Activated CD4-positive, alpha-beta T cell treated with anti-CD3 and anti-CD28 coated beads, Interleukin-2, amount 10 ng/mL, durations not matched to agents 7 days and 5 days (primary cell): ENCODE measurements at regions not wholly inside any gene's neighbourhood (a gene's known extent, or its start where the extent isn't known, plus 50 kb on each side); places are given as distances from the start of the nearest gene placed in this dataset.

ENCODE experiments used
- CTCF ChIA-PET: fragments of 350-600 bp; sonication (Branson Sonifier 250); formaldehyde crosslinking; loops from one replicate; lab custom pipeline; 2021; ENCODE audit warnings: antibody characterized with exemption; lab: Charles Lee
- POLR2A ChIA-PET: fragments of 350-600 bp; sonication (Branson Sonifier 250); formaldehyde crosslinking; loops from one replicate; lab custom pipeline; 2021; ENCODE audit warnings: antibody characterized with exemption; lab: Charles Lee
- DNase-seq: peaks from one replicate; pipeline ENCODE4 v3.0.0-alpha.2; 2020
- H3K27ac Mint-ChIP-seq: one replicate; pipeline ENCODE4 v1.8.0; 2021; ENCODE audit warnings: mild to moderate bottlenecking, moderate library complexity, mixed read lengths
- H3K27me3 Mint-ChIP-seq: one replicate; pipeline ENCODE4 v1.8.0; 2021; ENCODE audit warnings: mixed read lengths
- H3K36me3 Mint-ChIP-seq: one replicate; pipeline ENCODE4 v1.8.0; 2021; ENCODE audit warnings: low read depth, mixed read lengths
- H3K4me1 Mint-ChIP-seq: one replicate; pipeline ENCODE4 v1.8.0; 2021; ENCODE audit warnings: mixed read lengths
- H3K4me3 Mint-ChIP-seq: one replicate; pipeline ENCODE4 v1.8.0; 2021; ENCODE audit warnings: mild to moderate bottlenecking, moderate library complexity, mixed read lengths
- H3K9me3 Mint-ChIP-seq: one replicate; pipeline ENCODE4 v1.8.0; 2021; ENCODE audit warnings: mixed read lengths

DNA sequence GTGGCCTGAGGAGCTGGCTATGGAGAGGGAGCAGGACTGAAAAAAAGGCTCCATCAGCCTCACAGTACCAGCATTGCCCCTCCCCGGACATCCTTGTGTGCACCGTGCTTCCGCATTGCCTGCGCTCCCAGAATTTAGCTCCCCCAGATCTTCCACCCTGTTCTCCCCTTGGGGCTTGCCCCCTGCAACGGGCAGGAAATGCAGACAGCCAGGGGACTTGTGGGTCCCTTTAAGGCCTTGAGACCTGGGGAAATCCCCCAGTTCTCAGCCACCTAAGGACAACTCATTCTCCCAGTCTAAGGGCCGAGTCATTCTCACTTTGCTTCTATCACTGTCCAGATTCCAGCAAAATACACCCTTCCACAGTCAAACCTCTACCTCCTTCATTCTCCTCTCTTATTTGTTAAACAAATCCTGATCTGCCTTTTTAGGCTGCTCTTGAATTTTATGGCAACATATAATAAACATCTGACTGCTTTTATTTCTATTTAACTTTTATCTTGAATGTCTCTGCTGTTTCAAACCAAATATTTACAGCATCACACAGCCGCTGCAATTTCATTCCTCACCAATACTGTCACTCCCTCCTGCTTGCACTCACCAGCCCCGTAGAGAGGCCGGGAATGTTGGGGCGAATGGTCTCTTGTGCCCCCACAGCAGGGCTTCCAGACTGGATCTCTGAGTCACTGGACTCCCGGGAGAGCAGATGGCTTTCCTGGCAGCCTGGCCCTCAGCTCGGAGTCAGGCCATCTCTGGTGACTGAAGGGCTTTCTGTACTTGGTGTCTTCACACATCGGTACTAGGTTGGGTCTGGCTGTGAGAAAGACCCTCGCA lies 221.9 kb downstream of the TSHZ3 start:
- Mint-ChIP-seq H3K9me3 (no peaks in the 10 kb centered on the region), H3K4me1 (no peaks in the 10 kb centered on the region), H3K4me3 (no peak overlapping the region), H3K27me3 (no peaks in the 10 kb centered on the region), H3K27ac (no peak overlapping the region), H3K36me3 (no peaks in the 10 kb centered on the region)
- POLR2A ChIA-PET, result no interaction called here
- no peak for DNase-seq
- CTCF ChIA-PET, result no interaction called here

GRCh38 chr19:31126236-31126635 lies 223.0 kb downstream of the TSHZ3 start:
- no peaks in the 10 kb centered on the region for H3K36me3 Mint-ChIP-seq
- H3K4me3 Mint-ChIP-seq, result no peak overlapping the region
- DNase-seq, result no peak
- ChIA-PET POLR2A (no interaction called here), CTCF (no interaction called here)
- H3K9me3 Mint-ChIP-seq, result no peaks in the 10 kb centered on the region
- no peaks in the 10 kb centered on the region for H3K27me3 Mint-ChIP-seq
- no peaks in the 10 kb centered on the region for H3K4me1 Mint-ChIP-seq
- no peak overlapping the region for H3K27ac Mint-ChIP-seq

- Mint-ChIP-seq H3K4me3 (no peak overlapping the region), H3K4me1 (no peaks in the 10 kb centered on the region), H3K27ac (no peak overlapping the region), H3K9me3 (no peaks in the 10 kb centered on the region), H3K27me3 (no peaks in the 10 kb centered on the region), H3K36me3 (no peaks in the 10 kb centered on the region)
- POLR2A ChIA-PET, result no interaction called here
- CTCF ChIA-PET, result no interaction called here
- DNase-seq, result no peak
Measured at GRCh38 chr19:31125071-31125470, 224.2 kb downstream of the TSHZ3 start.

- POLR2A ChIA-PET, result no interaction called here
- H3K4me3 Mint-ChIP-seq, result no peak overlapping the region
- H3K27ac Mint-ChIP-seq, result no peak overlapping the region
- no peaks in the 10 kb centered on the region for H3K4me1 Mint-ChIP-seq
- DNase-seq, result no peak
- H3K36me3 Mint-ChIP-seq, result no peaks in the 10 kb centered on the region
- H3K9me3 Mint-ChIP-seq, result no peaks in the 10 kb centered on the region
- H3K27me3 Mint-ChIP-seq, result no peaks in the 10 kb centered on the region
- CTCF ChIA-PET, result interaction anchor here (1.6 kb wide), 1 partner anchor 11 kb away, joined by 3 read pairs; no protein-coding TSS in a partner anchor
Measured at GRCh38 chr19:31121501-31121900, 227.7 kb downstream of the TSHZ3 start.

GRCh38 chr19:31120952-31121351 lies 228.3 kb downstream of the TSHZ3 start:
- Mint-ChIP-seq H3K36me3 (no peaks in the 10 kb centered on the region), H3K9me3 (no peaks in the 10 kb centered on the region), H3K4me1 (no peaks in the 10 kb centered on the region), H3K27ac (no peak overlapping the region), H3K27me3 (no peaks in the 10 kb centered on the region), H3K4me3 (no peak overlapping the region)
- ChIA-PET POLR2A (no interaction called here), CTCF (no interaction called here)
- no peak for DNase-seq

DNA sequence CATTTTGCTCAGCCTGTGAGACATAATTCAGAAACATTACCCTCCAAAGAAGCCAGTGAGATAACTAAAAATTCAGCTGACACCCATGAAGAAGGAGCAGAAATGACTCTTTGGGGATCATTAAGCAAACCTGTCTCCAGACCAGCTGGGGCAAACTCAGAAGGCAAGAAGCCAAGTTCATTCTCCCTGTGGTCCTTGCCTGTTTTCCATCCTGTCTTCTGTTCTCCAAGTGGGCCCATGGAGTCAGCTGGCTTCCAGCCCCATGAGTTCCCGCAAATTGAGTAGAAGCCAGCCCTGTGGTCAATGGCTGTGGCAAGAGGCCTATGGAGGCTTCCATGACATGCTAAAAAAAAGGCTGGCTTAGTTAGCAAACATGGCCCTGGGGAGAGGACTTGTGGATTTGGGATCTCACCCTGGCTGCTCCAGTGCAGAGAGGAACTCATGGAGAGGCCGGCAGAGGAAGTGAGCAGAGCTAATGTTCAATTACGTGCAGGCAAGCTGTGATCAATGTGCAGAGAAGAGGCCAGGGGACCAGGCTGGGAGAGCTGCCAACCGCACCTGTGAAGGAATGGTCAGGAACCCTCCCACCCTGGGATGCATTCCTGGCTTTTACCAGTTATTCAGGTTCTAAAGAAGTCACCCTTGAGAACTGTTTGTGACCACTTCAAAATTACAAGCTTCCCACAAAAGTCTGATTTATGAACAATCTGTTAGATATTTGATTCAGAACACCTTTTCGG lies 229.1 kb downstream of the TSHZ3 start:
- no peak overlapping the region for H3K27ac Mint-ChIP-seq
- DNase-seq, result no peak
- H3K27me3 Mint-ChIP-seq, result no peaks in the 10 kb centered on the region
- ChIA-PET CTCF (no interaction called here), POLR2A (no interaction called here)
- no peaks in the 10 kb centered on the region for H3K36me3 Mint-ChIP-seq
- no peaks in the 10 kb centered on the region for H3K4me1 Mint-ChIP-seq
- H3K9me3 Mint-ChIP-seq, result no peaks in the 10 kb centered on the region
- no peak overlapping the region for H3K4me3 Mint-ChIP-seq

GRCh38 chr19:31118986-31119385 lies 230.2 kb downstream of the TSHZ3 start:
- Mint-ChIP-seq H3K27me3 (no peaks in the 10 kb centered on the region), H3K36me3 (no peaks in the 10 kb centered on the region), H3K27ac (no peak overlapping the region), H3K4me1 (no peaks in the 10 kb centered on the region), H3K9me3 (no peaks in the 10 kb centered on the region), H3K4me3 (no peak overlapping the region)
- CTCF ChIA-PET, result no interaction called here
- POLR2A ChIA-PET, result no interaction called here
- no peak for DNase-seq

DNA sequence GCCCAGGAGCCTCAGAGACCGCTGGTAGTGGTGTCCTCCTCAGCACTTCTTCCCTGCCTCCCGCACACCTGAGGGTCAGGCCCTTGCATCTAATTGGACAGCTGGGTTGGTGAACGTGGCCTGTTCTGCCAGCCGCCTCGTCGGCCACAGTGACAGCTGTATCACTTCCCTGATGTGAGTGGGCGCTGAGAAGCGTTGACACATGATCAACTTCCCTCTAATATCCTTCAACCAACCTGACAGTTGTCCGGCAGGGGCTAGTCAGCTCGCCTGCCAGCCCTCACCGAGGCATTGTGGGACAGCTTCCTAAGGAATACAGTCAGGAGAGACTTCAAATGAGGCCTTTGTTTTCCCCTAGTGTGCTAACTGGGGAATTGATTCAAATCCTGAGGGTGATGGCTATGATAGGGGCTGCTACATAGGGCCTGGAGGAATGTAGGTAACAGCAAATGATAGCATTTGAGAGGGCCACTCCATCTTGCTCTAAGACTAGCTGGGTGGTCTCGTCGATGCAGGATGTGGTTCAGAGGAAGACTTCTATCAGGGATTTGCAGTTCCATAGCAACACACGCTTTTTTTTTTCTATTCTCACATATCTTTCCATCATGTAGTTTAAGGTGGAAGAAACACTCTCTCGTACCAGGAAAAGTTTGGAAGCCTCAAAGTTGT lies 230.8 kb downstream of the TSHZ3 start:
- no peaks in the 10 kb centered on the region for H3K27me3 Mint-ChIP-seq
- H3K36me3 Mint-ChIP-seq, result no peaks in the 10 kb centered on the region
- CTCF ChIA-PET, result no interaction called here
- no peaks in the 10 kb centered on the region for H3K9me3 Mint-ChIP-seq
- H3K4me3 Mint-ChIP-seq, result no peak overlapping the region
- POLR2A ChIA-PET, result no interaction called here
- no peak overlapping the region for H3K27ac Mint-ChIP-seq
- H3K4me1 Mint-ChIP-seq, result no peaks in the 10 kb centered on the region
- DNase-seq, result no peak

- peaks cover 7% of the 10 kb centered on the region for H3K27me3 Mint-ChIP-seq
- H3K27ac Mint-ChIP-seq, result no peak overlapping the region
- DNase-seq, result no peak
- H3K4me1 Mint-ChIP-seq, result peaks cover 9% of the 10 kb centered on the region
- CTCF ChIA-PET, result interaction anchor here (0.6 to 1.6 kb wide), 2 partner anchors 9 to 13 kb away, joined by 3 read pairs; no protein-coding TSS in a partner anchor
- no peaks in the 10 kb centered on the region for H3K36me3 Mint-ChIP-seq
- POLR2A ChIA-PET, result no interaction called here
- H3K9me3 Mint-ChIP-seq, result no peaks in the 10 kb centered on the region
- no peak overlapping the region for H3K4me3 Mint-ChIP-seq
Measured at GRCh38 chr19:31114585-31114984, 234.7 kb downstream of the TSHZ3 start.

- H3K27me3 Mint-ChIP-seq, result peaks cover 7% of the 10 kb centered on the region
- no peak for DNase-seq
- CTCF ChIA-PET, result no interaction called here
- H3K36me3 Mint-ChIP-seq, result no peaks in the 10 kb centered on the region
- no peaks in the 10 kb centered on the region for H3K9me3 Mint-ChIP-seq
- no peak overlapping the region for H3K27ac Mint-ChIP-seq
- no peak overlapping the region for H3K4me3 Mint-ChIP-seq
- POLR2A ChIA-PET, result no interaction called here
- peaks cover 14% of the 10 kb centered on the region for H3K4me1 Mint-ChIP-seq
Measured at GRCh38 chr19:31113293-31113692, 235.9 kb downstream of the TSHZ3 start.

DNA sequence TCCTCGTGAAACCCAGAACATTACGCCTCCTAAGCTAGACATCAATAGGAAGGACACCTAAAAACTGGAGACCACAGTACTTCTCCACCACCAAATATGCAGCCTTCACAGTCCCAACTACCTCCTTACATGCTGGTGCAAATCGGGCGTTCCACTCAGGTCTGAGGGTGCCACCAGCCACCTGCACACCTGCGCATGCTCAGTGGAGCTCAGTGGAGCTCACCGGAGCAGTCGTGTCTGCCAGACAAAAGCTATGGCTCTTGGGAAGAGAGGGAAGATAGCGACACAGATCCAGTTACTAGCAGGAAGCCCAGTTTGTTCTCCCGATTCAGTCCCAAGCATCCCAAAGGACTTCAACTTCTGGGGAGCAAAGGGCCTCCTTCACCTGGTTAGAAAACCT lies 237.1 kb downstream of the TSHZ3 start:
- ChIA-PET CTCF (no interaction called here), POLR2A (no interaction called here)
- H3K4me3 Mint-ChIP-seq, result no peak overlapping the region
- H3K27me3 Mint-ChIP-seq, result peaks cover 10% of the 10 kb centered on the region
- H3K36me3 Mint-ChIP-seq, result no peaks in the 10 kb centered on the region
- peaks cover 14% of the 10 kb centered on the region for H3K4me1 Mint-ChIP-seq
- no peak overlapping the region for H3K27ac Mint-ChIP-seq
- no peaks in the 10 kb centered on the region for H3K9me3 Mint-ChIP-seq
- no peak for DNase-seq

DNA sequence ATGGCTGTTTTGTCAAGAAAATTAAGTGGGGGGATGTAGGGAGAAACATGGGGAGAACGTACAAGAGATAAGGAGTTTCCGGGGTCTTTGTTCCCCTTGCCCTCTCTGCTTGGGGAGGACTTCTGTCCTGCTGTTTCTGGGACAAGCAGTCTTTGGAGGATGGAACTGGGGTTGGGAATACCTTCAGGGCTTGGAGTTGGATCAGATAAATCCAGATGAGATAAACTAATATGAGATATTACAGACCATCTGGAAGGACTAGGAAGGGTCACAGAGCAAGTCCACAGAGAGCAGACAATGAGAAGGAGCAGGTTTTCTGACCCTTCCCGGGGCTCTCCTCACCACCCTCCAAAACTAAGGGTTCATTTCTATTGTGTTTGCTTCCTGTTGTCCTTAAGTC lies 237.5 kb downstream of the TSHZ3 start:
- ChIA-PET CTCF (no interaction called here), POLR2A (no interaction called here)
- Mint-ChIP-seq H3K4me3 (no peak overlapping the region), H3K27me3 (peaks cover 10% of the 10 kb centered on the region), H3K27ac (no peak overlapping the region), H3K9me3 (no peaks in the 10 kb centered on the region), H3K4me1 (peaks cover 14% of the 10 kb centered on the region), H3K36me3 (no peaks in the 10 kb centered on the region)
- DNase-seq, result no peak

GRCh38 chr19:31110336-31110735 lies 238.9 kb downstream of the TSHZ3 start:
- ChIA-PET POLR2A (no interaction called here), CTCF (interaction anchor here (1.5 to 1.7 kb wide), 2 partner anchors 10 to 244 kb away, joined by 3 to 5 read pairs; no protein-coding TSS in a partner anchor)
- Mint-ChIP-seq H3K27me3 (peaks cover 10% of the 10 kb centered on the region), H3K4me3 (no peak overlapping the region), H3K4me1 (peaks cover 14% of the 10 kb centered on the region), H3K27ac (no peak overlapping the region), H3K9me3 (no peaks in the 10 kb centered on the region), H3K36me3 (no peaks in the 10 kb centered on the region)
- DNase-seq, result no peak
